ENCODE measurements at regions not wholly inside any gene's neighbourhood (a gene's known extent, or its start where the extent isn't known, plus 50 kb on each side); places are given as distances from the start of the nearest gene placed in this dataset.

DNA sequence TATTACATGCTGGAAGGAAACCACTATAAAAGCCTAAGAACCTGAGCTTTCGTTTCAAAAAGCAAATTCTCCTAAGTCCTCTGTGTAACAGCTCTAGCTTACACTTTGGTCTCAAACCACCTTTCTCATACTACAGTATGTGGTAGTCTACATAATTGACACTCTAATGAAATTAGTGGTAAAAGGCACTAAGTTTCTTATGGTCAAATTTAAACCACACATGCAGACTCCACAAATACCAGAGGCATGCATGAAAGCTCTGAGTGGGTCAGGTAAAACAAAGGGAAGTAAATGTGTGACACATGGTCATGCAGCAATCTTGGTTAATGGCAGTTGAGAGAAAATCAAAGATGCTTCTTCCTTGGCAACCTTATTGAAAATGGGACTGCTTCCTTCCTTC lies 187.8 kb downstream of the CCNG2 start:
- H3K27ac ChIP-seq, result no peak overlapping the region
- no peaks in the 10 kb centered on the region for H3K4me1 ChIP-seq
- H3K27me3 ChIP-seq, result no peaks in the 10 kb centered on the region
- WGBS, 2 donors, result 0 to 89% methylated on average over 1 of the region's 1 CpG
- no peaks in the 10 kb centered on the region for H3K36me3 ChIP-seq
- H3K9me3 ChIP-seq, result no peaks in the 10 kb centered on the region
- DNase-seq, result no peak
- H3K4me3 ChIP-seq (replicated peaks in 1 of 3), result no peak overlapping the region
- no peak for TF ChIP-seq POLR2A (IDR thresholded peaks at IDR 0.05)
- TF ChIP-seq, protein P1, sequence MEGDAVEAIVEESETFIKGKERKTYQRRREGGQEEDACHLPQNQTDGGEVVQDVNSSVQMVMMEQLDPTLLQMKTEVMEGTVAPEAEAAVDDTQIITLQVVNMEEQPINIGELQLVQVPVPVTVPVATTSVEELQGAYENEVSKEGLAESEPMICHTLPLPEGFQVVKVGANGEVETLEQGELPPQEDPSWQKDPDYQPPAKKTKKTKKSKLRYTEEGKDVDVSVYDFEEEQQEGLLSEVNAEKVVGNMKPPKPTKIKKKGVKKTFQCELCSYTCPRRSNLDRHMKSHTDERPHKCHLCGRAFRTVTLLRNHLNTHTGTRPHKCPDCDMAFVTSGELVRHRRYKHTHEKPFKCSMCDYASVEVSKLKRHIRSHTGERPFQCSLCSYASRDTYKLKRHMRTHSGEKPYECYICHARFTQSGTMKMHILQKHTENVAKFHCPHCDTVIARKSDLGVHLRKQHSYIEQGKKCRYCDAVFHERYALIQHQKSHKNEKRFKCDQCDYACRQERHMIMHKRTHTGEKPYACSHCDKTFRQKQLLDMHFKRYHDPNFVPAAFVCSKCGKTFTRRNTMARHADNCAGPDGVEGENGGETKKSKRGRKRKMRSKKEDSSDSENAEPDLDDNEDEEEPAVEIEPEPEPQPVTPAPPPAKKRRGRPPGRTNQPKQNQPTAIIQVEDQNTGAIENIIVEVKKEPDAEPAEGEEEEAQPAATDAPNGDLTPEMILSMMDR (IDR thresholded peaks at IDR 0.05), result no peak
- intact Hi-C loops (cut with DNase I), result no loop called here

DNA sequence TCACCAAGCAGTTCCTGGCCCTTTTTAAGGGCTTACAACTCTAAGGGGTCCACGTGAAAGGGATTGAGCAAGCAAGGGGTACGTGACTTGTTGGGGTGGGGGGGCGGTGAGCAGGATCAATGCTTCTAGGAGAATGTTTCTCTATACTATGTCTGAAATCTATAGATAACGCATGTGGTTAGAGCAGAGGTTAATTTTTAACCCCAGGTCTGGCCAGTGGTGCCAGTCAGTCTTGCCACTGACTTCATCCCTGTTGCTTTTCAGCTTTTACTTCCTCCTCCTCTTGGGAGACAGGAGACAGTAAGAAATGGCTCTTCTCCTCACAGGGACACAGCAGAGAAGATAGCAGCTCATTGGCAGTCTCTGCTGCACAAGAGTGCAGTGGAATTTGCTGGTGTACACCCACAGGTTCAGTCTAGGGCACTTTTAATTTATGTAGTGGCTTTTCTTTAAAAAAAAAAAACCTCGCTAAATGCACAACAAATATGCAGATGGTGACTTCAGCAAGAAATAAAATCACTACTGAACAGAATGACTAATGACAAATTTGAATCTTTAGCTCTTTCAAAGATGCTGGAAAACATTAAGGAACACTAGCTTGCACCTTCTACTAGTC lies 190.5 kb downstream of the CCNG2 start:
- WGBS, 2 donors, result 82 to 88% methylated on average over 5 of the region's 5 CpGs
- no peak for TF ChIP-seq POLR2A (IDR thresholded peaks at IDR 0.05)
- TF ChIP-seq, protein P1 (IDR thresholded peaks at IDR 0.05), result no peak
- Histone ChIP-seq H3K9me3 (no peaks in the 10 kb centered on the region), H3K27ac (no peak overlapping the region), H3K36me3 (no peaks in the 10 kb centered on the region), H3K4me1 (no peaks in the 10 kb centered on the region), H3K27me3 (no peaks in the 10 kb centered on the region), H3K4me3 (replicated peaks in 1 of 3) (no peak overlapping the region)
- DNase-seq, result no peak
- intact Hi-C loops (cut with DNase I), result no loop called here

DNA sequence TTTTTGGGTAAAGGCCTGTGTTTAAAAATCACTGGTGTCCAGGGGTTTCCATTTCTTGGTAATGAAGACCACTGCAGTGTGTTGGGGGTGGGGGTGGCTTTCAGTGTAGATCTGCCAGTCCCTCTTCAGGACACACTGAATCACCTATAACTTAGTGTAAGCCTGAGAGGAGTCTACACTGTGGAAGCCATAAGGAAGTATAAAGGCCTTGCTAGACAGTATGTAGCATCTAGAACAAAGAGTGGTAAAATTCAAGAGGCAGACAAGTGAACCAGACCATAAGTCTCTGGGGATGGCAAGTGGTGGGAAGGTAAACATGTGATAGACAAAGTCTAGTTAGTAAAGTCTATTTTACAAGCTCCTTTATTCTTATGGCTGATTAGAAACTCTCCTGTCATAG lies 191.8 kb downstream of the CCNG2 start:
- Histone ChIP-seq H3K36me3 (no peaks in the 10 kb centered on the region), H3K9me3 (no peaks in the 10 kb centered on the region), H3K4me1 (no peaks in the 10 kb centered on the region), H3K27me3 (no peaks in the 10 kb centered on the region), H3K4me3 (replicated peaks in 1 of 3) (no peak overlapping the region), H3K27ac (no peak overlapping the region)
- DNase-seq, result no peak
- TF ChIP-seq POLR2A (IDR thresholded peaks at IDR 0.05), result no peak
- TF ChIP-seq, protein P1 (IDR thresholded peaks at IDR 0.05), result no peak
- intact Hi-C loops (cut with DNase I), result no loop called here

DNA sequence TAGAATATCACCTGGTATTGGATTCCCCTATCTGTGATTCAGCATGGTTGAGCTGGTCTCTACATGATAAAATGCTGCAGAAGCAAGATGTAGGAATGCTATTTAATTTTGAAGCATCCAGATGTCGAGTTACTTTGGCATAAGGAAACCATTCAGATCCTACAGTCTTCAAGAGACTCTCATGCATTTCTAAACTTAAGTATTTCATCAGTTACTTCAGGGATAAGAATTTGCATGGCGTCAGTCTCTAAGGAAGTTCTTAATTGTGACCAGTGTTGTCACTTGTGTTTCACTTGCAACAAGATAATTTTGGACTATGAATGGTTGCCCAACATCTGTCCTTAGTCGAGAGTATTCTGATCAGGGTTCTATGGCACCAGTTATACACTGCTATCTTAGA lies 192.4 kb downstream of the CCNG2 start:
- TF ChIP-seq, protein P1 (IDR thresholded peaks at IDR 0.05), result no peak
- intact Hi-C loops (cut with DNase I), result no loop called here
- Histone ChIP-seq H3K9me3 (no peaks in the 10 kb centered on the region), H3K4me1 (no peaks in the 10 kb centered on the region), H3K36me3 (no peaks in the 10 kb centered on the region), H3K27me3 (no peaks in the 10 kb centered on the region), H3K4me3 (replicated peaks in 1 of 3) (no peak overlapping the region), H3K27ac (no peak overlapping the region)
- no peak for DNase-seq
- WGBS, 2 donors, result 83 to 84% methylated on average over 3 of the region's 3 CpGs

DNA sequence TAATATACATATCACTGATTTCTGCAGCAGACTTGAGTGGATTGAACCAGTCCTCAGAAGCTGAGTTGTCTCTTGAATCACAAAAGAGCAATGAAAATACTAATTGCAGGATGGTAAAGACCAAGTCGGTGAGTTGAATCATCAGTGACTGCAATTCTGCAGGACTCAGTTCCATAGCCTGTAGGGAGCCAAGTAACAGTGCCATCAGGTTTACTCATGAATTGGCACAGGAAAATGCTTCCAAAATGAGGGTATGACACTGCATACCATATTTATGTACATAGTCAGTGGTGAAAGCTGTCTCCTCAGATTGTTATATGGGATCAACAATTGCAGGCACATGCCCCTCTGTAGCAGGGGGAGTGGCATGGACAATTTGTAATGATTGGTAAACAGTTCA lies 192.8 kb downstream of the CCNG2 start:
- no peak for DNase-seq
- Histone ChIP-seq H3K9me3 (no peaks in the 10 kb centered on the region), H3K4me3 (replicated peaks in 1 of 3) (no peak overlapping the region), H3K27ac (no peak overlapping the region), H3K36me3 (no peaks in the 10 kb centered on the region), H3K27me3 (no peaks in the 10 kb centered on the region), H3K4me1 (no peaks in the 10 kb centered on the region)
- no peak for TF ChIP-seq POLR2A (IDR thresholded peaks at IDR 0.05)
- TF ChIP-seq, protein P1 (IDR thresholded peaks at IDR 0.05), result no peak
- WGBS, 2 donors, result 87 to 100% methylated on average over 1 of the region's 1 CpG
- intact Hi-C loops (cut with DNase I), result no loop called here

Measured in thyroid gland (tissue), 4 donors.